ENCODE measurements at regions not wholly inside any gene's neighbourhood (a gene's known extent, or its start where the extent isn't known, plus 50 kb on each side); places are given as distances from the start of the nearest gene placed in this dataset.

- no peak for TF ChIP-seq POLR2A (IDR thresholded peaks at IDR 0.05; ENCODE audit: borderline replicate concordance, extremely low read depth, insufficient read depth, insufficient read length)
- no peak for TF ChIP-seq EZH2phosphoT487 (IDR thresholded peaks at IDR 0.05; ENCODE audit: borderline replicate concordance)
- no peak for TF ChIP-seq ZBTB33 (IDR thresholded peaks at IDR 0.05; ENCODE audit: extremely low read depth, insufficient replicate concordance, low read length)
- TF ChIP-seq ZFX (IDR thresholded peaks at IDR 0.05), result no peak
- no peak for TF ChIP-seq EZH2 (IDR thresholded peaks at IDR 0.05)
- no peak for TF ChIP-seq SP1 (IDR thresholded peaks at IDR 0.05; ENCODE audit: low read depth)
- TF ChIP-seq ATF3 (IDR thresholded peaks at IDR 0.05), result no peak
- TF ChIP-seq ELF1 (IDR thresholded peaks at IDR 0.05; ENCODE audit: borderline replicate concordance, low read depth), result no peak
- no peak for TF ChIP-seq EGR1 (IDR thresholded peaks at IDR 0.05; ENCODE audit: low read depth)
- TF ChIP-seq MAX (IDR thresholded peaks at IDR 0.05), result no peak
- TF ChIP-seq ZNF274 (IDR thresholded peaks at IDR 0.05; ENCODE audit: low read depth, low read length), result no peak
- TF ChIP-seq YY1 (IDR thresholded peaks at IDR 0.05; ENCODE audit: extremely low read depth, insufficient replicate concordance, low read depth, low read length), result no peak
- TF ChIP-seq SIN3A (IDR thresholded peaks at IDR 0.05; ENCODE audit: low read depth), result no peak
- TF ChIP-seq POLR2AphosphoS5 (IDR thresholded peaks at IDR 0.05; ENCODE audit: low read depth, low read length), result no peak
- no peak for TF ChIP-seq REST (IDR thresholded peaks at IDR 0.05; ENCODE audit: low read depth)
- H3K9me3 ChIP-seq (ENCODE audit: control insufficient read depth in 1 of 2, insufficient read depth in 1 of 2, low read depth in 1 of 2, low read length in 2 of 2), result no peaks in the 10 kb centered on the region
- ChIA-PET CTCF (no interaction called here), RAD21 (ENCODE audit: low non-redundant PET in 1 of 2, low total read pairs in 2 of 2, uncharacterized antibody in 2 of 2, unreplicated experiment in 2 of 2) (no interaction called here), POLR2A (no interaction called here)
- no peaks in the 10 kb centered on the region for H3K4me1 ChIP-seq (ENCODE audit: control insufficient read depth in 1 of 2, insufficient read depth in 2 of 2, low read length in 2 of 2)
- H2AFZ ChIP-seq (ENCODE audit: low read depth, low read length, poor library complexity, severe bottlenecking), result no peak overlapping the region
- no TSS peak for BruUV-seq (replicated peaks)
- DNase-seq (ENCODE audit: low read depth, low spot score) (no peak), ATAC-seq (no peak)
- intact Hi-C loops (cut with micrococcal nuclease), result no loop called here
- H3K4me2 ChIP-seq (ENCODE audit: low read length), result no peak overlapping the region
- no peaks in the 10 kb centered on the region for H3K9me2 ChIP-seq (ENCODE audit: insufficient read depth)
- no peak overlapping the region for H3K9ac ChIP-seq (ENCODE audit: low read length)
- H3K4me3 ChIP-seq (replicated peaks in 1 of 2; ENCODE audit: low read depth in 1 of 2, low read length in 2 of 2), result no peak overlapping the region
- H4K20me1 ChIP-seq (ENCODE audit: insufficient read depth), result no peaks in the 10 kb centered on the region
- peaks cover 47% of the 10 kb centered on the region for H3K27me3 ChIP-seq (ENCODE audit: insufficient read depth, low read length)
- H3K27ac ChIP-seq (ENCODE audit: low read depth, low read length), result no peak overlapping the region
- H3K36me3 ChIP-seq (ENCODE audit: control insufficient read depth in 1 of 2, insufficient read depth in 2 of 2, low read length in 2 of 2), result no peaks in the 10 kb centered on the region
- no peaks in the 10 kb centered on the region for H3K79me2 ChIP-seq (ENCODE audit: insufficient read depth, low read length)
Observed at GRCh38 chr20:58150772-58151171, 77.7 kb downstream of the ANKRD60 start.

Measured in HCT116 (cell line).